WTC11 (cell line): ENCODE measurements at regions not wholly inside any gene's neighbourhood (a gene's known extent, or its start where the extent isn't known, plus 50 kb on each side); places are given as distances from the start of the nearest gene placed in this dataset.

Source experiments
- ATAC-seq: fragments of 200-7000 bp; cut with Tn5 transposase; 2 replicates; pipeline ENCODE4 v1.10.0; 2021; ENCODE audit warnings: mild to moderate bottlenecking, moderate library complexity
- CTCF ChIA-PET: fragments of 300-600 bp; sonication (Branson Sonifier 250); formaldehyde crosslinking; loops from one replicate; lab custom pipeline; 2021; ENCODE audit warnings: antibody characterized with exemption; lab: Charles Lee
- POLR2A ChIA-PET: fragments of 350-600 bp; sonication (Branson Sonifier 250); formaldehyde crosslinking; loops from one replicate; lab custom pipeline; 2021; ENCODE audit warnings: antibody characterized with exemption; lab: Charles Lee
- DNase-seq: peaks from one replicate; pipeline ENCODE4 v3.0.0; 2021; ENCODE audit warnings: low spot score
- H3K27ac Mint-ChIP-seq: 2 replicates; pipeline ENCODE4 v1.8.0; 2021; ENCODE audit warnings: mixed read lengths
- H3K27me3 Mint-ChIP-seq: 2 replicates; pipeline ENCODE4 v1.8.0; 2021; ENCODE audit warnings: low read depth, mild to moderate bottlenecking, moderate library complexity, mixed read lengths
- H3K36me3 Mint-ChIP-seq: 2 replicates; pipeline ENCODE4 v1.8.0; 2021; ENCODE audit warnings: mixed read lengths
- H3K4me1 Mint-ChIP-seq: 2 replicates; pipeline ENCODE4 v1.8.0; 2022; ENCODE audit warnings: mixed read lengths
- H3K4me3 Mint-ChIP-seq: 2 replicates; pipeline ENCODE4 v1.8.0; 2021; ENCODE audit warnings: mild to moderate bottlenecking, moderate library complexity, mixed read lengths
- H3K9me3 Mint-ChIP-seq: 2 replicates; pipeline ENCODE4 v1.8.0; 2021; ENCODE audit warnings: mixed read lengths
- FOXK1 ChIP-seq: sonication (generic); formaldehyde crosslinking; IDR thresholded peaks from 2 replicates; pipeline ENCODE4 v1.8.0; 2022; ENCODE audit warnings: mild to moderate bottlenecking, moderate library complexity, missing genetic modification reagents
- KAT7 ChIP-seq: sonication (generic); formaldehyde crosslinking; IDR thresholded peaks from 2 replicates; pipeline ENCODE4 v1.8.1; 2023; ENCODE audit warnings: missing genetic modification reagents, mild to moderate bottlenecking, borderline replicate concordance
- NFYB ChIP-seq: sonication (generic); formaldehyde crosslinking; conservative IDR thresholded peaks from 2 replicates; pipeline ENCODE4 v1.8.0; 2022; ENCODE audit warnings: low read depth, missing genetic modification reagents
- ZNF423 ChIP-seq: fragments of 250-450 bp; sonication (Bioruptor Pico); IDR thresholded peaks from 2 replicates; pipeline ENCODE4 v2.1.2; 2022; ENCODE audit warnings: mild to moderate bottlenecking, moderate library complexity
- TF ChIP-seq, protein P1 (sequence below): sonication (generic); formaldehyde crosslinking; IDR thresholded peaks from 2 replicates; pipeline ENCODE4 v1.8.1; 2023; ENCODE audit warnings: mild to moderate bottlenecking, missing genetic modification reagents, moderate library complexity
- TF ChIP-seq, protein P2 (sequence below): sonication (generic); formaldehyde crosslinking; conservative IDR thresholded peaks from 2 replicates; pipeline ENCODE4 v1.8.1; 2023; ENCODE audit warnings: mild to moderate bottlenecking, low read depth, missing genetic modification reagents, moderate library complexity
- TF ChIP-seq, protein P3 (sequence below): fragments of 250-450 bp; sonication (Bioruptor Pico); IDR thresholded peaks from 2 replicates; pipeline ENCODE4 v1.9.0; 2021; ENCODE audit warnings: mild to moderate bottlenecking
- TF ChIP-seq, protein P4 (sequence below): fragments of 250-450 bp; sonication (Bioruptor Pico); IDR thresholded peaks from 2 replicates; pipeline ENCODE4 v1.9.0; 2021; ENCODE audit warnings: mild to moderate bottlenecking, borderline replicate concordance
- TF ChIP-seq, protein P5 (sequence below): fragments of 250-450 bp; sonication (Bioruptor Pico); IDR thresholded peaks from 2 replicates; pipeline ENCODE4 v1.9.0; 2021; ENCODE audit warnings: mild to moderate bottlenecking
- TF ChIP-seq, protein P6 (sequence below): sonication (generic); formaldehyde crosslinking; IDR thresholded peaks from 2 replicates; pipeline ENCODE4 v1.8.0; 2022; ENCODE audit warnings: mild to moderate bottlenecking, missing genetic modification reagents
- TF ChIP-seq, protein P7 (sequence below): sonication (generic); formaldehyde crosslinking; IDR thresholded peaks from 2 replicates; pipeline ENCODE4 v1.8.0; 2023; ENCODE audit warnings: missing genetic modification reagents, mild to moderate bottlenecking, borderline replicate concordance
- TF ChIP-seq, protein P8 (sequence below): sonication (generic); formaldehyde crosslinking; IDR thresholded peaks from 2 replicates; pipeline ENCODE4 v1.8.0; 2023; ENCODE audit warnings: mild to moderate bottlenecking, missing genetic modification reagents

DNA sequence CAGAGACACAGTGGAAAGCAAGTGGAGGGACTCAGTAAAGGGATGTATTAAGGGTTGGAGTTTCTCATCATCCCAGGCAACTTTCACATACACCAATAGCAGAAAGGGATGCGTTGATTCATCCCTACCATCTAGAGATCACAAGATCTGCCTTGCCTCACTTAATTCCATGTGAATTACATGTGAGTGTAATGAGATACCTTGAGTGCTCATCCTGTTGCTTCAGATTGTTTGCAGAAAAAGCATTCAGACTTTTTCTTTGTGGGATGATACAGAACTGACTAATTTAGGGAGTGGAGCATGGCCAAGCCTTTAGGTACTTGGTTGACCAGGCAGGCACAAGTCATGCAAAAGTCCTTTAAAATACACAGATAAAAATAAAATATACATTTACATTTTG is 124.8 kb upstream of the SLIT2 start:
- no peak for DNase-seq
- CTCF ChIA-PET = no interaction called here
- no peak overlapping the region for H3K27ac Mint-ChIP-seq
- no peaks in the 10 kb centered on the region for H3K4me1 Mint-ChIP-seq
- no peaks in the 10 kb centered on the region for H3K9me3 Mint-ChIP-seq
- ATAC-seq = no peak
- H3K36me3 Mint-ChIP-seq = no peaks in the 10 kb centered on the region
- H3K27me3 Mint-ChIP-seq = no peaks in the 10 kb centered on the region
- TF ChIP-seq, protein P1, sequence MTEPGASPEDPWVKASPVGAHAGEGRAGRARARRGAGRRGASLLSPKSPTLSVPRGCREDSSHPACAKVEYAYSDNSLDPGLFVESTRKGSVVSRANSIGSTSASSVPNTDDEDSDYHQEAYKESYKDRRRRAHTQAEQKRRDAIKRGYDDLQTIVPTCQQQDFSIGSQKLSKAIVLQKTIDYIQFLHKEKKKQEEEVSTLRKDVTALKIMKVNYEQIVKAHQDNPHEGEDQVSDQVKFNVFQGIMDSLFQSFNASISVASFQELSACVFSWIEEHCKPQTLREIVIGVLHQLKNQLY (CRISPR knock-in tag) = no peak
- TF ChIP-seq, protein P2, sequence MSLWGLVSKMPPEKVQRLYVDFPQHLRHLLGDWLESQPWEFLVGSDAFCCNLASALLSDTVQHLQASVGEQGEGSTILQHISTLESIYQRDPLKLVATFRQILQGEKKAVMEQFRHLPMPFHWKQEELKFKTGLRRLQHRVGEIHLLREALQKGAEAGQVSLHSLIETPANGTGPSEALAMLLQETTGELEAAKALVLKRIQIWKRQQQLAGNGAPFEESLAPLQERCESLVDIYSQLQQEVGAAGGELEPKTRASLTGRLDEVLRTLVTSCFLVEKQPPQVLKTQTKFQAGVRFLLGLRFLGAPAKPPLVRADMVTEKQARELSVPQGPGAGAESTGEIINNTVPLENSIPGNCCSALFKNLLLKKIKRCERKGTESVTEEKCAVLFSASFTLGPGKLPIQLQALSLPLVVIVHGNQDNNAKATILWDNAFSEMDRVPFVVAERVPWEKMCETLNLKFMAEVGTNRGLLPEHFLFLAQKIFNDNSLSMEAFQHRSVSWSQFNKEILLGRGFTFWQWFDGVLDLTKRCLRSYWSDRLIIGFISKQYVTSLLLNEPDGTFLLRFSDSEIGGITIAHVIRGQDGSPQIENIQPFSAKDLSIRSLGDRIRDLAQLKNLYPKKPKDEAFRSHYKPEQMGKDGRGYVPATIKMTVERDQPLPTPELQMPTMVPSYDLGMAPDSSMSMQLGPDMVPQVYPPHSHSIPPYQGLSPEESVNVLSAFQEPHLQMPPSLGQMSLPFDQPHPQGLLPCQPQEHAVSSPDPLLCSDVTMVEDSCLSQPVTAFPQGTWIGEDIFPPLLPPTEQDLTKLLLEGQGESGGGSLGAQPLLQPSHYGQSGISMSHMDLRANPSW (CRISPR knock-in tag) = no peak
- TF ChIP-seq, protein P3, sequence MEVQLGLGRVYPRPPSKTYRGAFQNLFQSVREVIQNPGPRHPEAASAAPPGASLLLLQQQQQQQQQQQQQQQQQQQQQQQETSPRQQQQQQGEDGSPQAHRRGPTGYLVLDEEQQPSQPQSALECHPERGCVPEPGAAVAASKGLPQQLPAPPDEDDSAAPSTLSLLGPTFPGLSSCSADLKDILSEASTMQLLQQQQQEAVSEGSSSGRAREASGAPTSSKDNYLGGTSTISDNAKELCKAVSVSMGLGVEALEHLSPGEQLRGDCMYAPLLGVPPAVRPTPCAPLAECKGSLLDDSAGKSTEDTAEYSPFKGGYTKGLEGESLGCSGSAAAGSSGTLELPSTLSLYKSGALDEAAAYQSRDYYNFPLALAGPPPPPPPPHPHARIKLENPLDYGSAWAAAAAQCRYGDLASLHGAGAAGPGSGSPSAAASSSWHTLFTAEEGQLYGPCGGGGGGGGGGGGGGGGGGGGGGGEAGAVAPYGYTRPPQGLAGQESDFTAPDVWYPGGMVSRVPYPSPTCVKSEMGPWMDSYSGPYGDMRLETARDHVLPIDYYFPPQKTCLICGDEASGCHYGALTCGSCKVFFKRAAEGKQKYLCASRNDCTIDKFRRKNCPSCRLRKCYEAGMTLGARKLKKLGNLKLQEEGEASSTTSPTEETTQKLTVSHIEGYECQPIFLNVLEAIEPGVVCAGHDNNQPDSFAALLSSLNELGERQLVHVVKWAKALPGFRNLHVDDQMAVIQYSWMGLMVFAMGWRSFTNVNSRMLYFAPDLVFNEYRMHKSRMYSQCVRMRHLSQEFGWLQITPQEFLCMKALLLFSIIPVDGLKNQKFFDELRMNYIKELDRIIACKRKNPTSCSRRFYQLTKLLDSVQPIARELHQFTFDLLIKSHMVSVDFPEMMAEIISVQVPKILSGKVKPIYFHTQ = no peak
- TF ChIP-seq, protein P4, sequence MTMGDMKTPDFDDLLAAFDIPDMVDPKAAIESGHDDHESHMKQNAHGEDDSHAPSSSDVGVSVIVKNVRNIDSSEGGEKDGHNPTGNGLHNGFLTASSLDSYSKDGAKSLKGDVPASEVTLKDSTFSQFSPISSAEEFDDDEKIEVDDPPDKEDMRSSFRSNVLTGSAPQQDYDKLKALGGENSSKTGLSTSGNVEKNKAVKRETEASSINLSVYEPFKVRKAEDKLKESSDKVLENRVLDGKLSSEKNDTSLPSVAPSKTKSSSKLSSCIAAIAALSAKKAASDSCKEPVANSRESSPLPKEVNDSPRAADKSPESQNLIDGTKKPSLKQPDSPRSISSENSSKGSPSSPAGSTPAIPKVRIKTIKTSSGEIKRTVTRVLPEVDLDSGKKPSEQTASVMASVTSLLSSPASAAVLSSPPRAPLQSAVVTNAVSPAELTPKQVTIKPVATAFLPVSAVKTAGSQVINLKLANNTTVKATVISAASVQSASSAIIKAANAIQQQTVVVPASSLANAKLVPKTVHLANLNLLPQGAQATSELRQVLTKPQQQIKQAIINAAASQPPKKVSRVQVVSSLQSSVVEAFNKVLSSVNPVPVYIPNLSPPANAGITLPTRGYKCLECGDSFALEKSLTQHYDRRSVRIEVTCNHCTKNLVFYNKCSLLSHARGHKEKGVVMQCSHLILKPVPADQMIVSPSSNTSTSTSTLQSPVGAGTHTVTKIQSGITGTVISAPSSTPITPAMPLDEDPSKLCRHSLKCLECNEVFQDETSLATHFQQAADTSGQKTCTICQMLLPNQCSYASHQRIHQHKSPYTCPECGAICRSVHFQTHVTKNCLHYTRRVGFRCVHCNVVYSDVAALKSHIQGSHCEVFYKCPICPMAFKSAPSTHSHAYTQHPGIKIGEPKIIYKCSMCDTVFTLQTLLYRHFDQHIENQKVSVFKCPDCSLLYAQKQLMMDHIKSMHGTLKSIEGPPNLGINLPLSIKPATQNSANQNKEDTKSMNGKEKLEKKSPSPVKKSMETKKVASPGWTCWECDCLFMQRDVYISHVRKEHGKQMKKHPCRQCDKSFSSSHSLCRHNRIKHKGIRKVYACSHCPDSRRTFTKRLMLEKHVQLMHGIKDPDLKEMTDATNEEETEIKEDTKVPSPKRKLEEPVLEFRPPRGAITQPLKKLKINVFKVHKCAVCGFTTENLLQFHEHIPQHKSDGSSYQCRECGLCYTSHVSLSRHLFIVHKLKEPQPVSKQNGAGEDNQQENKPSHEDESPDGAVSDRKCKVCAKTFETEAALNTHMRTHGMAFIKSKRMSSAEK (CRISPR knock-in tag) = no peak
- TF ChIP-seq, protein P5, sequence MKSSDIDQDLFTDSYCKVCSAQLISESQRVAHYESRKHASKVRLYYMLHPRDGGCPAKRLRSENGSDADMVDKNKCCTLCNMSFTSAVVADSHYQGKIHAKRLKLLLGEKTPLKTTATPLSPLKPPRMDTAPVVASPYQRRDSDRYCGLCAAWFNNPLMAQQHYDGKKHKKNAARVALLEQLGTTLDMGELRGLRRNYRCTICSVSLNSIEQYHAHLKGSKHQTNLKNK (CRISPR knock-in tag) = no peak
- TF ChIP-seq, protein P6, sequence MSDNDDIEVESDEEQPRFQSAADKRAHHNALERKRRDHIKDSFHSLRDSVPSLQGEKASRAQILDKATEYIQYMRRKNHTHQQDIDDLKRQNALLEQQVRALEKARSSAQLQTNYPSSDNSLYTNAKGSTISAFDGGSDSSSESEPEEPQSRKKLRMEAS (CRISPR knock-in tag) = no peak
- TF ChIP-seq, all 79 proteins: peak for 0
- H3K4me3 Mint-ChIP-seq = no peak overlapping the region
- POLR2A ChIA-PET = no interaction called here

DNA sequence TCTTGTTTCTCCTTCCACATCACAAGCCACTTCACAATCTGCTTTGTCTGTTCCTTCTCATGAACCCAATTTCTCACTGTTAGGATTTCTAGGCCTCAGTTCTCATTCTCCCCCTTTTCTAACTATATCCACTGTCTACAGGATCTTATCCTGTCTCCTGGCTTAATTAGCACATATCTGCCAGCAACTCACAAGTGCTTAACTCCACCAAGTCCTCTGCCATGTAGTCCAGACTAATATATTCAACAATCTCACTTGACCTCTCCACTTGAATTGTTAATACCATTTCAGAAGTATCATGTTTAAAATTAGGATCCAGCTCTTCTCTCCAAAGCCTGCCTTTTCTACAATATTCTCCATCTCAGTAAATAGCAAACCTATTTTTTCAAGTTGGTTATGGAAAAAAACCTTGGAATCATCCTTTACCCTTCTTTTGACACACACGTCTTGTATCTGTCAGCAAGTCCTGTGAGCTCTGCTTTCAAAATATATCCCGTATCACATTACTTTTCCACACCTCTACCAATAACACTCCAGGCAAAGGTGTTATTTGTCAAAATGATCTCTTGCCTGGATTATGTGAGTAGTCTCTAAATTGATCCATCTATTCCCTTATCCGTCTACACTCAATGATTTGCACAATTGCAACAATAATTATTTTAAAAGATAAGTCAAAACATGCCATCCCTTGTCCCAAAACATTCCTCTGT is 127.2 kb upstream of the SLIT2 start:
- ChIA-PET CTCF (no interaction called here), POLR2A (no interaction called here)
- no peak overlapping the region for H3K27ac Mint-ChIP-seq
- H3K4me1 Mint-ChIP-seq = no peaks in the 10 kb centered on the region
- DNase-seq (no peak), ATAC-seq (no peak)
- H3K4me3 Mint-ChIP-seq = no peak overlapping the region
- no peaks in the 10 kb centered on the region for H3K27me3 Mint-ChIP-seq
- no peaks in the 10 kb centered on the region for H3K9me3 Mint-ChIP-seq
- H3K36me3 Mint-ChIP-seq = no peaks in the 10 kb centered on the region
- TF ChIP-seq NFYB (CRISPR knock-in tag) = no peak
- no peak for TF ChIP-seq KAT7 (CRISPR knock-in tag)
- TF ChIP-seq, protein P7, sequence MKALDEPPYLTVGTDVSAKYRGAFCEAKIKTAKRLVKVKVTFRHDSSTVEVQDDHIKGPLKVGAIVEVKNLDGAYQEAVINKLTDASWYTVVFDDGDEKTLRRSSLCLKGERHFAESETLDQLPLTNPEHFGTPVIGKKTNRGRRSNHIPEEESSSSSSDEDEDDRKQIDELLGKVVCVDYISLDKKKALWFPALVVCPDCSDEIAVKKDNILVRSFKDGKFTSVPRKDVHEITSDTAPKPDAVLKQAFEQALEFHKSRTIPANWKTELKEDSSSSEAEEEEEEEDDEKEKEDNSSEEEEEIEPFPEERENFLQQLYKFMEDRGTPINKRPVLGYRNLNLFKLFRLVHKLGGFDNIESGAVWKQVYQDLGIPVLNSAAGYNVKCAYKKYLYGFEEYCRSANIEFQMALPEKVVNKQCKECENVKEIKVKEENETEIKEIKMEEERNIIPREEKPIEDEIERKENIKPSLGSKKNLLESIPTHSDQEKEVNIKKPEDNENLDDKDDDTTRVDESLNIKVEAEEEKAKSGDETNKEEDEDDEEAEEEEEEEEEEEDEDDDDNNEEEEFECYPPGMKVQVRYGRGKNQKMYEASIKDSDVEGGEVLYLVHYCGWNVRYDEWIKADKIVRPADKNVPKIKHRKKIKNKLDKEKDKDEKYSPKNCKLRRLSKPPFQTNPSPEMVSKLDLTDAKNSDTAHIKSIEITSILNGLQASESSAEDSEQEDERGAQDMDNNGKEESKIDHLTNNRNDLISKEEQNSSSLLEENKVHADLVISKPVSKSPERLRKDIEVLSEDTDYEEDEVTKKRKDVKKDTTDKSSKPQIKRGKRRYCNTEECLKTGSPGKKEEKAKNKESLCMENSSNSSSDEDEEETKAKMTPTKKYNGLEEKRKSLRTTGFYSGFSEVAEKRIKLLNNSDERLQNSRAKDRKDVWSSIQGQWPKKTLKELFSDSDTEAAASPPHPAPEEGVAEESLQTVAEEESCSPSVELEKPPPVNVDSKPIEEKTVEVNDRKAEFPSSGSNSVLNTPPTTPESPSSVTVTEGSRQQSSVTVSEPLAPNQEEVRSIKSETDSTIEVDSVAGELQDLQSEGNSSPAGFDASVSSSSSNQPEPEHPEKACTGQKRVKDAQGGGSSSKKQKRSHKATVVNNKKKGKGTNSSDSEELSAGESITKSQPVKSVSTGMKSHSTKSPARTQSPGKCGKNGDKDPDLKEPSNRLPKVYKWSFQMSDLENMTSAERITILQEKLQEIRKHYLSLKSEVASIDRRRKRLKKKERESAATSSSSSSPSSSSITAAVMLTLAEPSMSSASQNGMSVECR (CRISPR knock-in tag) = no peak
- no peak for TF ChIP-seq ZNF423 (CRISPR knock-in tag)
- TF ChIP-seq FOXK1 (CRISPR knock-in tag) = no peak
- TF ChIP-seq, protein P8, sequence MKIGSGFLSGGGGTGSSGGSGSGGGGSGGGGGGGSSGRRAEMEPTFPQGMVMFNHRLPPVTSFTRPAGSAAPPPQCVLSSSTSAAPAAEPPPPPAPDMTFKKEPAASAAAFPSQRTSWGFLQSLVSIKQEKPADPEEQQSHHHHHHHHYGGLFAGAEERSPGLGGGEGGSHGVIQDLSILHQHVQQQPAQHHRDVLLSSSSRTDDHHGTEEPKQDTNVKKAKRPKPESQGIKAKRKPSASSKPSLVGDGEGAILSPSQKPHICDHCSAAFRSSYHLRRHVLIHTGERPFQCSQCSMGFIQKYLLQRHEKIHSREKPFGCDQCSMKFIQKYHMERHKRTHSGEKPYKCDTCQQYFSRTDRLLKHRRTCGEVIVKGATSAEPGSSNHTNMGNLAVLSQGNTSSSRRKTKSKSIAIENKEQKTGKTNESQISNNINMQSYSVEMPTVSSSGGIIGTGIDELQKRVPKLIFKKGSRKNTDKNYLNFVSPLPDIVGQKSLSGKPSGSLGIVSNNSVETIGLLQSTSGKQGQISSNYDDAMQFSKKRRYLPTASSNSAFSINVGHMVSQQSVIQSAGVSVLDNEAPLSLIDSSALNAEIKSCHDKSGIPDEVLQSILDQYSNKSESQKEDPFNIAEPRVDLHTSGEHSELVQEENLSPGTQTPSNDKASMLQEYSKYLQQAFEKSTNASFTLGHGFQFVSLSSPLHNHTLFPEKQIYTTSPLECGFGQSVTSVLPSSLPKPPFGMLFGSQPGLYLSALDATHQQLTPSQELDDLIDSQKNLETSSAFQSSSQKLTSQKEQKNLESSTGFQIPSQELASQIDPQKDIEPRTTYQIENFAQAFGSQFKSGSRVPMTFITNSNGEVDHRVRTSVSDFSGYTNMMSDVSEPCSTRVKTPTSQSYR (CRISPR knock-in tag) = no peak
